ENCODE measurements at regions not wholly inside any gene's neighbourhood (a gene's known extent, or its start where the extent isn't known, plus 50 kb on each side); places are given as distances from the start of the nearest gene placed in this dataset.

Small RNA genes lying in the stretch of these regions (small RNA-seq; reads per million reads assigned to genes)
- gene AC009296.1: 0 reads per million in 2 experiments
- 0 reads per million in 2 experiments for gene RF00394
